ENCODE measurements at regions not wholly inside any gene's neighbourhood (a gene's known extent, or its start where the extent isn't known, plus 50 kb on each side); places are given as distances from the start of the nearest gene placed in this dataset.

DNA sequence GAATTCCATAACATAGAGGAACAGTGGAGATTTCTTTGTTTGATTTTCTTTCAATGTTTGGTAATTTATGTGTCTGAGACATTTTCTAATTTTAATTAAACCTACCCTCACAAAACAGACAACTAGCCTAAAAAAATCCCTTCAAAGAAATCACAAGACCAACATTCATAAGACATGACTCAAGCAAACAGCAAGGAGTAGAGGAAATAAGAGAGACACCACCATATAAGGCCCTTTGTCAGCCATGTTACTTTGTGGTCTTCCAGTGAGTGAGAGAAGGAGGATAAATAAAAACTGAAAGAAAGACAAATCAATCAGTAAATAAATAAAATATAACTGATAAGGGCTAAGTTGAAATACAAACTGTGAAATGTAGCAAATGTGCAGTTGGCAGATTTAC is 830.8 kb upstream of the SLC39A10 start:
- Mint-ChIP-seq H3K27ac (no peak overlapping the region), H3K27me3 (ENCODE audit: low read depth) (no peaks in the 10 kb centered on the region), H3K36me3 (no peaks in the 10 kb centered on the region), H3K4me3 (no peak overlapping the region), H3K9me3 (no peaks in the 10 kb centered on the region), H3K4me1 (no peaks in the 10 kb centered on the region)
- DNase-seq (ENCODE audit: low spot score) (no peak), ATAC-seq (no peak)
- CTCF ChIA-PET: no interaction called here
- TF ChIP-seq MLX (CRISPR knock-in tag; IDR thresholded peaks at IDR 0.05): no peak
- TF ChIP-seq, protein P1, sequence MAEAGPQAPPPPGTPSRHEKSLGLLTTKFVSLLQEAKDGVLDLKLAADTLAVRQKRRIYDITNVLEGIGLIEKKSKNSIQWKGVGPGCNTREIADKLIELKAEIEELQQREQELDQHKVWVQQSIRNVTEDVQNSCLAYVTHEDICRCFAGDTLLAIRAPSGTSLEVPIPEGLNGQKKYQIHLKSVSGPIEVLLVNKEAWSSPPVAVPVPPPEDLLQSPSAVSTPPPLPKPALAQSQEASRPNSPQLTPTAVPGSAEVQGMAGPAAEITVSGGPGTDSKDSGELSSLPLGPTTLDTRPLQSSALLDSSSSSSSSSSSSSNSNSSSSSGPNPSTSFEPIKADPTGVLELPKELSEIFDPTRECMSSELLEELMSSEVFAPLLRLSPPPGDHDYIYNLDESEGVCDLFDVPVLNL (CRISPR knock-in tag; IDR thresholded peaks at IDR 0.05; ENCODE audit: borderline replicate concordance, low read depth): no peak
- no peak for TF ChIP-seq EMX1 (CRISPR knock-in tag; IDR thresholded peaks at IDR 0.05)
- no peak for TF ChIP-seq ZNF423 (CRISPR knock-in tag; IDR thresholded peaks at IDR 0.05)
- TF ChIP-seq ZBTB21 (CRISPR knock-in tag; IDR thresholded peaks at IDR 0.05; ENCODE audit: borderline replicate concordance): no peak
- TF ChIP-seq ETV6 (CRISPR knock-in tag; IDR thresholded peaks at IDR 0.05): no peak
- no peak for TF ChIP-seq NFATC4 (CRISPR knock-in tag; IDR thresholded peaks at IDR 0.05)
- no peak for TF ChIP-seq KAT7 (CRISPR knock-in tag; IDR thresholded peaks at IDR 0.05; ENCODE audit: borderline replicate concordance)
- TF ChIP-seq, protein P2, sequence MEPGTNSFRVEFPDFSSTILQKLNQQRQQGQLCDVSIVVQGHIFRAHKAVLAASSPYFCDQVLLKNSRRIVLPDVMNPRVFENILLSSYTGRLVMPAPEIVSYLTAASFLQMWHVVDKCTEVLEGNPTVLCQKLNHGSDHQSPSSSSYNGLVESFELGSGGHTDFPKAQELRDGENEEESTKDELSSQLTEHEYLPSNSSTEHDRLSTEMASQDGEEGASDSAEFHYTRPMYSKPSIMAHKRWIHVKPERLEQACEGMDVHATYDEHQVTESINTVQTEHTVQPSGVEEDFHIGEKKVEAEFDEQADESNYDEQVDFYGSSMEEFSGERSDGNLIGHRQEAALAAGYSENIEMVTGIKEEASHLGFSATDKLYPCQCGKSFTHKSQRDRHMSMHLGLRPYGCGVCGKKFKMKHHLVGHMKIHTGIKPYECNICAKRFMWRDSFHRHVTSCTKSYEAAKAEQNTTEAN (CRISPR knock-in tag; IDR thresholded peaks at IDR 0.05): no peak
- no peak for TF ChIP-seq AR (CRISPR knock-in tag; IDR thresholded peaks at IDR 0.05)
- no peak for TF ChIP-seq RORB (CRISPR knock-in tag; IDR thresholded peaks at IDR 0.05)
- TF ChIP-seq, protein P3, sequence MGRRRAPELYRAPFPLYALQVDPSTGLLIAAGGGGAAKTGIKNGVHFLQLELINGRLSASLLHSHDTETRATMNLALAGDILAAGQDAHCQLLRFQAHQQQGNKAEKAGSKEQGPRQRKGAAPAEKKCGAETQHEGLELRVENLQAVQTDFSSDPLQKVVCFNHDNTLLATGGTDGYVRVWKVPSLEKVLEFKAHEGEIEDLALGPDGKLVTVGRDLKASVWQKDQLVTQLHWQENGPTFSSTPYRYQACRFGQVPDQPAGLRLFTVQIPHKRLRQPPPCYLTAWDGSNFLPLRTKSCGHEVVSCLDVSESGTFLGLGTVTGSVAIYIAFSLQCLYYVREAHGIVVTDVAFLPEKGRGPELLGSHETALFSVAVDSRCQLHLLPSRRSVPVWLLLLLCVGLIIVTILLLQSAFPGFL (CRISPR knock-in tag; IDR thresholded peaks at IDR 0.05; ENCODE audit: borderline replicate concordance): no peak
- TF ChIP-seq, protein P4, sequence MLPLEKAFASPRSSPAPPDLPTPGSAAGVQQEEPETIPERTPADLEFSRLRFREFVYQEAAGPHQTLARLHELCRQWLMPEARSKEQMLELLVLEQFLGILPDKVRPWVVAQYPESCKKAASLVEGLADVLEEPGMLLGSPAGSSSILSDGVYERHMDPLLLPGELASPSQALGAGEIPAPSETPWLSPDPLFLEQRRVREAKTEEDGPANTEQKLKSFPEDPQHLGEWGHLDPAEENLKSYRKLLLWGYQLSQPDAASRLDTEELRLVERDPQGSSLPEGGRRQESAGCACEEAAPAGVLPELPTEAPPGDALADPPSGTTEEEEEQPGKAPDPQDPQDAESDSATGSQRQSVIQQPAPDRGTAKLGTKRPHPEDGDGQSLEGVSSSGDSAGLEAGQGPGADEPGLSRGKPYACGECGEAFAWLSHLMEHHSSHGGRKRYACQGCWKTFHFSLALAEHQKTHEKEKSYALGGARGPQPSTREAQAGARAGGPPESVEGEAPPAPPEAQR (CRISPR knock-in tag; IDR thresholded peaks at IDR 0.05): no peak
- TF ChIP-seq, protein P5, sequence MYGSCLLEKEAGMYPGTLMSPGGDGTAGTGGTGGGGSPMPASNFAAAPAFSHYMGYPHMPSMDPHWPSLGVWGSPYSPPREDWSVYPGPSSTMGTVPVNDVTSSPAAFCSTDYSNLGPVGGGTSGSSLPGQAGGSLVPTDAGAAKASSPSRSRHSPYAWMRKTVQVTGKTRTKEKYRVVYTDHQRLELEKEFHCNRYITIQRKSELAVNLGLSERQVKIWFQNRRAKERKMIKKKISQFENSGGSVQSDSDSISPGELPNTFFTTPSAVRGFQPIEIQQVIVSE (CRISPR knock-in tag; IDR thresholded peaks at IDR 0.05; ENCODE audit: borderline replicate concordance): no peak
- no peak for TF ChIP-seq JUN (CRISPR knock-in tag; IDR thresholded peaks at IDR 0.05)
- TF ChIP-seq, protein P6, sequence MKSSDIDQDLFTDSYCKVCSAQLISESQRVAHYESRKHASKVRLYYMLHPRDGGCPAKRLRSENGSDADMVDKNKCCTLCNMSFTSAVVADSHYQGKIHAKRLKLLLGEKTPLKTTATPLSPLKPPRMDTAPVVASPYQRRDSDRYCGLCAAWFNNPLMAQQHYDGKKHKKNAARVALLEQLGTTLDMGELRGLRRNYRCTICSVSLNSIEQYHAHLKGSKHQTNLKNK (CRISPR knock-in tag; IDR thresholded peaks at IDR 0.05): no peak
- no peak for TF ChIP-seq ATF3 (CRISPR knock-in tag; conservative IDR thresholded peaks at IDR 0.05)
- TF ChIP-seq, protein P7, sequence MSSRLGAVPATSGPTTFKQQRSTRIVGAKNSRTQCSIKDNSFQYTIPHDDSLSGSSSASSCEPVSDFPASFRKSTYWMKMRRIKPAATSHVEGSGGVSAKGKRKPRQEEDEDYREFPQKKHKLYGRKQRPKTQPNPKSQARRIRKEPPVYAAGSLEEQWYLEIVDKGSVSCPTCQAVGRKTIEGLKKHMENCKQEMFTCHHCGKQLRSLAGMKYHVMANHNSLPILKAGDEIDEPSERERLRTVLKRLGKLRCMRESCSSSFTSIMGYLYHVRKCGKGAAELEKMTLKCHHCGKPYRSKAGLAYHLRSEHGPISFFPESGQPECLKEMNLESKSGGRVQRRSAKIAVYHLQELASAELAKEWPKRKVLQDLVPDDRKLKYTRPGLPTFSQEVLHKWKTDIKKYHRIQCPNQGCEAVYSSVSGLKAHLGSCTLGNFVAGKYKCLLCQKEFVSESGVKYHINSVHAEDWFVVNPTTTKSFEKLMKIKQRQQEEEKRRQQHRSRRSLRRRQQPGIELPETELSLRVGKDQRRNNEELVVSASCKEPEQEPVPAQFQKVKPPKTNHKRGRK (CRISPR knock-in tag; IDR thresholded peaks at IDR 0.05; ENCODE audit: borderline replicate concordance): no peak
- no peak for TF ChIP-seq USF1 (CRISPR knock-in tag; IDR thresholded peaks at IDR 0.05)
- POLR2A ChIA-PET: no interaction called here

Data from WTC11 (cell line).